Smooth muscle cell of the brain vasculature (primary cell): ENCODE measurements at regions not wholly inside any gene's neighbourhood (a gene's known extent, or its start where the extent isn't known, plus 50 kb on each side); places are given as distances from the start of the nearest gene placed in this dataset.
A peak's percentile ranks its signal among the peaks of the same experiment; 100 is the strongest.
"Not testable (repeated sequence)": the region's sequence is repeated elsewhere in the genome, so short reads cannot be mapped to it uniquely, and the experiment has no call there.

ENCODE experiments used
- DNase-seq: peaks from one replicate; pipeline ENCODE4 v3.0.0-alpha.2; 2012; ENCODE audit warnings: low read depth, low spot score

- DNase-seq: no peak
Observed at GRCh38 chr5:39566029-39566428, 141.2 kb upstream of the DAB2 start.

- no peak for DNase-seq
Observed at GRCh38 chr5:39561421-39561820, 136.6 kb upstream of the DAB2 start.

GRCh38 chr5:39560726-39561125 is 135.9 kb upstream of the DAB2 start:
- DNase-seq: no peak

- DNase-seq: no peak
Observed at GRCh38 chr5:39559923-39560322, 135.1 kb upstream of the DAB2 start.

- no peak for DNase-seq
Observed at GRCh38 chr5:39558541-39558940, 133.8 kb upstream of the DAB2 start.

- DNase-seq: no peak
Observed at GRCh38 chr5:39555788-39556187, 131.0 kb upstream of the DAB2 start.

- peak; percentile 49 for DNase-seq
Observed at GRCh38 chr5:39547553-39548154, 122.9 kb upstream of the DAB2 start.

- no peak for DNase-seq
Observed at GRCh38 chr5:39544941-39545340, 120.2 kb upstream of the DAB2 start.

GRCh38 chr5:39543335-39543734 is 118.6 kb upstream of the DAB2 start:
- no peak for DNase-seq

- no peak for DNase-seq
Observed at GRCh38 chr5:39542511-39543285, 117.9 kb upstream of the DAB2 start.

GRCh38 chr5:39541920-39542319 is 117.1 kb upstream of the DAB2 start:
- DNase-seq: no peak

- DNase-seq: no peak
Observed at GRCh38 chr5:39539470-39539869, 114.7 kb upstream of the DAB2 start.

- DNase-seq: no peak
Observed at GRCh38 chr5:39534690-39535089, 109.9 kb upstream of the DAB2 start.

GRCh38 chr5:39533749-39534148 is 109.0 kb upstream of the DAB2 start:
- no peak for DNase-seq

GRCh38 chr5:39532511-39532910 is 107.7 kb upstream of the DAB2 start:
- no peak for DNase-seq

GRCh38 chr5:39531306-39531705 is 106.5 kb upstream of the DAB2 start:
- DNase-seq: no peak

GRCh38 chr5:39526914-39527477 is 102.2 kb upstream of the DAB2 start:
- no peak for DNase-seq

- DNase-seq: not testable (repeated sequence)
Observed at GRCh38 chr5:39525781-39526180, 101.0 kb upstream of the DAB2 start.

- DNase-seq: no peak
Observed at GRCh38 chr5:39525271-39525670, 100.5 kb upstream of the DAB2 start.

GRCh38 chr5:39523821-39524220 is 99.0 kb upstream of the DAB2 start:
- DNase-seq: no peak

- DNase-seq: no peak
Observed at GRCh38 chr5:39521940-39522590, 97.3 kb upstream of the DAB2 start.

GRCh38 chr5:39521098-39521860 is 96.5 kb upstream of the DAB2 start:
- DNase-seq: no peak
